Large intestine (tissue), 3 donors: ENCODE measurements at regions not wholly inside any gene's neighbourhood (a gene's known extent, or its start where the extent isn't known, plus 50 kb on each side); places are given as distances from the start of the nearest gene placed in this dataset.

Source experiments
- DNase-seq, 2 donors: peaks; one replicate each; pipeline versions ENCODE4 v3.0.0 to v3.0.0-alpha.2; 2013
- H3K27ac ChIP-seq: one replicate; pipeline ENCODE4 v1.5.1; 2013; ENCODE audit warnings: low read length
- H3K27me3 ChIP-seq: 2 replicates; pipeline ENCODE4 v1.6.1; 2013; ENCODE audit warnings: low read length; ENCODE audit not compliant: control insufficient read depth, insufficient read depth
- H3K36me3 ChIP-seq: 2 replicates; pipeline ENCODE4 v1.6.1; 2013; ENCODE audit warnings: low read length; ENCODE audit not compliant: control insufficient read depth, insufficient read depth
- H3K4me1 ChIP-seq: one replicate; pipeline ENCODE4 v1.6.1; 2013; ENCODE audit warnings: low read length; ENCODE audit not compliant: control insufficient read depth, insufficient read depth
- H3K4me3 ChIP-seq: one replicate; pipeline ENCODE4 v1.5.1; 2013; ENCODE audit warnings: low read length
- H3K9me3 ChIP-seq: one replicate; pipeline ENCODE4 v1.6.1; 2013; ENCODE audit warnings: mild to moderate bottlenecking, low read depth, low read length, moderate library complexity; ENCODE audit not compliant: control insufficient read depth
- WGBS: methylation state at CpG from one replicate; pipeline ENCODE4 v1.1.5; 2013; ENCODE audit warnings: low lambda C conversion rate; ENCODE audit not compliant: insufficient coverage; 5-methylcytosine and 5-hydroxymethylcytosine counted together

- 90% methylated on average over 3 of the region's 3 CpGs for WGBS
Measured at GRCh38 chr3:68468695-68469375, 463.5 kb downstream of the TAFA4 start.

GRCh38 chr3:68467465-68467864 lies 464.9 kb downstream of the TAFA4 start:
- no peaks in the 10 kb centered on the region for H3K27me3 ChIP-seq
- H3K4me3 ChIP-seq, result no peak overlapping the region
- no peak for DNase-seq
- no peak overlapping the region for H3K27ac ChIP-seq
- no peaks in the 10 kb centered on the region for H3K4me1 ChIP-seq
- WGBS, result no CpG with 5 or more reads among the region's 2 CpGs
- H3K9me3 ChIP-seq, result no peaks in the 10 kb centered on the region
- H3K36me3 ChIP-seq, result no peaks in the 10 kb centered on the region

More at GRCh38 chr3:68468695-68469375, 463.5 kb downstream of the TAFA4 start:
- no peaks in the 10 kb centered on the region for H3K36me3 ChIP-seq
- no peaks in the 10 kb centered on the region for H3K27me3 ChIP-seq
- no peak overlapping the region for H3K4me3 ChIP-seq
- no peaks in the 10 kb centered on the region for H3K9me3 ChIP-seq
- DNase-seq, result no peak
- no peaks in the 10 kb centered on the region for H3K4me1 ChIP-seq
- no peak overlapping the region for H3K27ac ChIP-seq

GRCh38 chr3:68458581-68458980 lies 473.8 kb downstream of the TAFA4 start:
- no peaks in the 10 kb centered on the region for H3K27me3 ChIP-seq
- no peaks in the 10 kb centered on the region for H3K4me1 ChIP-seq
- no peak overlapping the region for H3K27ac ChIP-seq
- 83% methylated on average over 1 of the region's 2 CpGs for WGBS
- no peak for DNase-seq
- no peaks in the 10 kb centered on the region for H3K36me3 ChIP-seq
- no peak overlapping the region for H3K4me3 ChIP-seq
- no peaks in the 10 kb centered on the region for H3K9me3 ChIP-seq

DNA sequence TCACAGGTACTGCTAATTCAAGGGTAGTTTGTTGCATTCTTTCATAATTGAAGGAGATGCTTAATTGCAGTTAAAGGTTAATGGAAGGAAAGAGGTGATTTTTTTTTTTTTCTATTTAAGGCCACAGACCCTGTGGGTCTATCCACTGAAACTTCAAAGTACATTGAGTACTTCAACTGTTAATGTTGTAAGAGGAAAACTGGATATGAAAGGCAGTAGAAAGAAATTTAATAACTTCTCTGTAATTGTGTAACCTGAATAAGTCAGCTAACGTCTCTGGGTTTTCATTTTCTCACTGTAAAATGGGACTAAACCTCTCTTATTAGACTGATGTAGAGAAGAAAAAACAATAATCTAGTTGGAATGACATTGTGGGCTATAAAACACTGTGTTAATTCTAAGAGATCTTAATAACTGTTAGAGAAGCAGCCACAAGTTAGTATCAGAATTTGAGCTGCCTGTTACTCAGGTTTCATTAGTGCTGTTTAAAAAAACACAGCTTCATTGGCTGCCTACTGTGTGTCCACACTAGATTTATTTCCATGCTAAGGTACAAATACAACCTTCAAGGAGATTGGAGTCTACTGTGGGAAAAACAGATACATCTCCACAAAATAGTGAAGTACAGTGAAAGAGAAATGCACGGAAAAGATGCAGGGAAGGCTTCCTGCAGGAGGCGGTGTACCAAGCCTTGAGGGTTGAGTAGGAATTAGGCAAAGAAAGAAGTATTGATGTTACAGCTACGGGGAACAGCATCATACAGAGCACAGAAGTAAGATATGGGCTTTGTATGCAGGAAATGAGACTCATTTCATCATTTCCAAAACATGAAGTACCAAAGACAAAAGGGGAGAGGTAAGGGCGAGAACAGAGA lies 483.6 kb downstream of the TAFA4 start:
- Histone ChIP-seq H3K27ac (no peak overlapping the region), H3K36me3 (no peaks in the 10 kb centered on the region), H3K27me3 (no peaks in the 10 kb centered on the region), H3K4me1 (no peaks in the 10 kb centered on the region), H3K4me3 (no peak overlapping the region), H3K9me3 (no peaks in the 10 kb centered on the region)
- no peak for DNase-seq
- 93% methylated on average over 3 of the region's 5 CpGs for WGBS

DNA sequence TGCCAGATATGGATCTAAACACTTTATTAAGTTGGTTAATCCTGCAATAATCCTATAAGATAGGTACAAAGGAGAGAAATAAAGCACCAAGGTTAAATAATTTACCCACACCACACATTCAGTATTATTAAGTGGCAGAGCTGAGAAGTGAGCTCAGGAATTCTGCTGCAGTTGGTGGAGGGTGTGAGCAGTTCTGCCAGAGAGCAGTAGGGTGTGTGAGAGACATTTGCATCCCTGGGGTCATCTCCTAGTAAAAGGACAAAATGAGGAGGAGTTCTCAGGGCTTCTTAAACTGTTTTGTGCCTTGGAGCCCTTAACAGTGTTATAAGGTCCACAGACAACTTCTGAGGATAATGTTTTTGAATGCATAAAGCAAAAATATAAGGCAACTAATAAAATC lies 484.5 kb downstream of the TAFA4 start:
- Histone ChIP-seq H3K36me3 (no peaks in the 10 kb centered on the region), H3K4me3 (no peak overlapping the region), H3K27ac (no peak overlapping the region), H3K9me3 (no peaks in the 10 kb centered on the region), H3K27me3 (no peaks in the 10 kb centered on the region), H3K4me1 (no peaks in the 10 kb centered on the region)
- no peak for DNase-seq

- H3K9me3 ChIP-seq, result peaks cover 3% of the 10 kb centered on the region
- no CpG with 5 or more reads among the region's 1 CpG for WGBS
- H3K4me1 ChIP-seq, result no peaks in the 10 kb centered on the region
- DNase-seq, result no peak
- H3K27ac ChIP-seq, result no peak overlapping the region
- no peaks in the 10 kb centered on the region for H3K27me3 ChIP-seq
- no peaks in the 10 kb centered on the region for H3K36me3 ChIP-seq
- H3K4me3 ChIP-seq, result no peak overlapping the region
Measured at GRCh38 chr3:68441054-68441453, 491.3 kb downstream of the TAFA4 start.

GRCh38 chr3:68436619-68437401 lies 495.5 kb downstream of the TAFA4 start:
- no peaks in the 10 kb centered on the region for H3K36me3 ChIP-seq
- no peak overlapping the region for H3K27ac ChIP-seq
- DNase-seq, result peak in 1 of 2 donors; percentile 5
- H3K9me3 ChIP-seq, result peaks cover 3% of the 10 kb centered on the region
- H3K27me3 ChIP-seq, result no peaks in the 10 kb centered on the region
- H3K4me3 ChIP-seq, result no peak overlapping the region
- WGBS, result 67% methylated on average over 1 of the region's 3 CpGs
- no peaks in the 10 kb centered on the region for H3K4me1 ChIP-seq

DNA sequence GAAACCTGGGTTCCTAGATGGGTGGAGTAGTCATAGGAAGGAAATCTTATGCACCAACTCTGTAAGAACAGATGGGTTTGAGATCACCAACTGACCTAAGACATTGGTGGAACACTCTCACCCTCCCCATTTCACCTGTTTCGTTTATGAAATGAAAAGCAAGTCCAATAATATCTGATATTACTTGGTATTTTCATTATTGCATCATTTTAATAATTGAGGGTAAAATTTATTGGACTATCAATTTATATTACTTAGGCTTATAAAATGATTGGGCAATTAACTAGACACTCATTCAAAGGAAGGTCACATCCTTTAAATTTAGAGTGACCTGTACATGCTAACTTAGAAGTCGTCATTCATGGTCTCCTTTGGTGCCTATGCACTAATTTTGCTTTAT lies 503.9 kb downstream of the TAFA4 start:
- no CpG with 5 or more reads among the region's 2 CpGs for WGBS

DNA sequence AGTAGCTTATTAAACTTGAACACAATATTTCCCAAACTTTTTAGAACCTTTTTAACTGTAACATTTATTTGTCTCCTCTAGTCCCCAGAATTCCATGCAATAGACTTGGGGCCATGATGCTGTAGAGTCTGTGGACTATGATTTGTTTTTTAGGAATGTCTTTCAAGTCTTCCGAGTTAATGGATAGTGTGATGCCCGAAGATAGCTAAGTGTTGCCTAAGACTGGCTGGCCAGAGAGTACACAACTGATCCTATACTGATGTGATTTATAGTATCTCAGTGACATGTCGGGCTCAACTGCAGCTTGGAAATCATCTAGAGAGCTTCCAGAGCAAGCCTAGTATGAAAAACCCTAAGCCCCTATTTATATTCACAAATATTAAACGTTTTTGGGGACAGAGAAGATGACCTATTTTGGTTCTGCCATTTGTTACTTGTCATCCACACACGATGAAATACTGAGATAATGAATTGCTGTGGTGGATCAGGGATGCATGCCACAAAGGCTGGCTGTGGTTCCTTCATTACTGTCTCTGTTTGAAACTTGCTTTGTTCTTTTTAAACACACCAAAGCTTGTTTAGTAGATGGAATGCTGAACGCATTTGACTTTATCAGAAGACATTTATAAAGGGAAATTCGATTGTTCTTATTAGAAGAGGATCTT lies 507.4 kb downstream of the TAFA4 start:
- no peak overlapping the region for H3K27ac ChIP-seq
- 83% methylated on average over 1 of the region's 7 CpGs for WGBS
- DNase-seq, result no peak
- H3K4me1 ChIP-seq, result no peaks in the 10 kb centered on the region
- no peaks in the 10 kb centered on the region for H3K36me3 ChIP-seq
- no peaks in the 10 kb centered on the region for H3K9me3 ChIP-seq
- no peaks in the 10 kb centered on the region for H3K27me3 ChIP-seq
- no peak overlapping the region for H3K4me3 ChIP-seq

More for the DNA sequence above, 503.9 kb downstream of the TAFA4 start:
- no peaks in the 10 kb centered on the region for H3K27me3 ChIP-seq
- no peak for DNase-seq
- no peaks in the 10 kb centered on the region for H3K9me3 ChIP-seq
- no peak overlapping the region for H3K27ac ChIP-seq
- H3K4me1 ChIP-seq, result no peaks in the 10 kb centered on the region
- no peaks in the 10 kb centered on the region for H3K36me3 ChIP-seq
- H3K4me3 ChIP-seq, result no peak overlapping the region

- Histone ChIP-seq H3K27ac (no peak overlapping the region), H3K36me3 (no peaks in the 10 kb centered on the region), H3K4me3 (no peak overlapping the region), H3K9me3 (no peaks in the 10 kb centered on the region), H3K4me1 (no peaks in the 10 kb centered on the region), H3K27me3 (no peaks in the 10 kb centered on the region)
- WGBS, result no CpG with 5 or more reads among the region's 1 CpG
- DNase-seq, result no peak
Measured at GRCh38 chr3:68408626-68409025, 523.7 kb downstream of the TAFA4 start.
